GM12874 (cell line): ENCODE measurements at regions not wholly inside any gene's neighbourhood (a gene's known extent, or its start where the extent isn't known, plus 50 kb on each side); places are given as distances from the start of the nearest gene placed in this dataset.

Experiments used
- CTCF ChIP-seq: IDR thresholded peaks from 2 replicates; pipeline ENCODE4 v1.5.1; 2011; ENCODE audit warnings: low read depth, mild to moderate bottlenecking, control low read depth, low read length, moderate library complexity; ENCODE audit not compliant: insufficient read depth

- TF ChIP-seq CTCF = no peak
Measured at GRCh38 chr13:75154331-75154730, 327.6 kb downstream of the TBC1D4 start.

- no peak for TF ChIP-seq CTCF
Measured at GRCh38 chr13:75153834-75154233, 328.1 kb downstream of the TBC1D4 start.

- no peak for TF ChIP-seq CTCF
Measured at GRCh38 chr13:75153386-75153785, 328.6 kb downstream of the TBC1D4 start.

GRCh38 chr13:75151081-75151643 lies 330.8 kb downstream of the TBC1D4 start:
- no peak for TF ChIP-seq CTCF

GRCh38 chr13:75149776-75150175 lies 332.2 kb downstream of the TBC1D4 start:
- no peak for TF ChIP-seq CTCF

GRCh38 chr13:75147946-75148345 lies 334.0 kb downstream of the TBC1D4 start:
- TF ChIP-seq CTCF = no peak

GRCh38 chr13:75146436-75146835 lies 335.5 kb downstream of the TBC1D4 start:
- no peak for TF ChIP-seq CTCF
